ENCODE measurements at regions not wholly inside any gene's neighbourhood (a gene's known extent, or its start where the extent isn't known, plus 50 kb on each side); places are given as distances from the start of the nearest gene placed in this dataset.

GRCh38 chr10:131735577-131735976 lies 165.2 kb upstream of the PPP2R2D start:
- Histone ChIP-seq H3K27ac (ENCODE audit: low read length) (no peak overlapping the region), H3K4me1 (ENCODE audit: control insufficient read depth, insufficient read depth, low read length) (no peaks in the 10 kb centered on the region), H3K27me3 (ENCODE audit: control insufficient read depth, insufficient read depth, low read length) (no peaks in the 10 kb centered on the region), H3K4me3 (ENCODE audit: low read length) (no peak overlapping the region), H3K36me3 (ENCODE audit: control insufficient read depth, insufficient read depth, low read length) (no peaks in the 10 kb centered on the region), H3K9me3 (ENCODE audit: control insufficient read depth, insufficient read depth, low read length) (no peaks in the 10 kb centered on the region)
- no peak for TF ChIP-seq CTCF (IDR thresholded peaks at IDR 0.05)
- no peaks in the 10 kb centered on the region for H3K9me3 Mint-ChIP-seq
- H3K36me3 Mint-ChIP-seq, result no peaks in the 10 kb centered on the region
- no peak for DNase-seq
- ATAC-seq, result no peak
- peaks cover 0 to 8% of the 10 kb centered on the region in 2 donors for H3K4me1 Mint-ChIP-seq
- H3K27ac Mint-ChIP-seq, result no peak overlapping the region
- intact Hi-C loops (cut with micrococcal nuclease), result no loop called here
- H3K4me3 Mint-ChIP-seq, result no peak overlapping the region
- 91% methylated on average over 6 of the region's 10 CpGs for WGBS (ENCODE audit: insufficient coverage)
- H3K27me3 Mint-ChIP-seq (ENCODE audit: low read depth in 2 of 2), result peaks cover 9 to 15% of the 10 kb centered on the region in 2 donors

- 90% methylated on average over 12 of the region's 12 CpGs for WGBS (ENCODE audit: insufficient coverage)
- Histone ChIP-seq H3K27ac (ENCODE audit: low read length) (no peak overlapping the region), H3K36me3 (ENCODE audit: control insufficient read depth, insufficient read depth, low read length) (no peaks in the 10 kb centered on the region), H3K27me3 (ENCODE audit: control insufficient read depth, insufficient read depth, low read length) (no peaks in the 10 kb centered on the region), H3K9me3 (ENCODE audit: control insufficient read depth, insufficient read depth, low read length) (no peaks in the 10 kb centered on the region), H3K4me1 (ENCODE audit: control insufficient read depth, insufficient read depth, low read length) (no peaks in the 10 kb centered on the region), H3K4me3 (ENCODE audit: low read length) (no peak overlapping the region)
- Mint-ChIP-seq H3K36me3 (no peaks in the 10 kb centered on the region), H3K4me1 (peaks cover 0 to 8% of the 10 kb centered on the region in 2 donors), H3K27ac (no peak overlapping the region), H3K27me3 (ENCODE audit: low read depth in 2 of 2) (peaks cover 9 to 18% of the 10 kb centered on the region in 2 donors), H3K9me3 (no peaks in the 10 kb centered on the region), H3K4me3 (no peak overlapping the region)
- ATAC-seq (no peak), DNase-seq (no peak)
- intact Hi-C loops (cut with micrococcal nuclease), result no loop called here
- TF ChIP-seq CTCF (IDR thresholded peaks at IDR 0.05), result no peak
These were observed 164.4 kb upstream of the PPP2R2D start for GRCh38 chr10:131736321-131736980.

- DNase-seq (no peak), ATAC-seq (no peak)
- no peak overlapping the region for H3K4me3 Mint-ChIP-seq
- no peak for TF ChIP-seq CTCF (IDR thresholded peaks at IDR 0.05)
- H3K36me3 Mint-ChIP-seq, result no peaks in the 10 kb centered on the region
- Histone ChIP-seq H3K36me3 (ENCODE audit: control insufficient read depth, insufficient read depth, low read length) (no peaks in the 10 kb centered on the region), H3K27me3 (ENCODE audit: control insufficient read depth, insufficient read depth, low read length) (no peaks in the 10 kb centered on the region), H3K4me1 (ENCODE audit: control insufficient read depth, insufficient read depth, low read length) (no peaks in the 10 kb centered on the region), H3K4me3 (ENCODE audit: low read length) (no peak overlapping the region), H3K27ac (ENCODE audit: low read length) (no peak overlapping the region), H3K9me3 (ENCODE audit: control insufficient read depth, insufficient read depth, low read length) (no peaks in the 10 kb centered on the region)
- no peaks in the 10 kb centered on the region for H3K9me3 Mint-ChIP-seq
- H3K27ac Mint-ChIP-seq, result no peak overlapping the region
- H3K27me3 Mint-ChIP-seq (ENCODE audit: low read depth in 2 of 2), result peaks cover 9 to 22% of the 10 kb centered on the region in 2 donors
- intact Hi-C loops (cut with micrococcal nuclease), result no loop called here
- H3K4me1 Mint-ChIP-seq, result peaks cover 0 to 8% of the 10 kb centered on the region in 2 donors
- WGBS (ENCODE audit: insufficient coverage), result 85% methylated on average over 18 of the region's 18 CpGs
These were observed 163.0 kb upstream of the PPP2R2D start for GRCh38 chr10:131737543-131738395.

Data from natural killer cell (primary cell).